HCT116 (cell line): ENCODE measurements at regions not wholly inside any gene's neighbourhood (a gene's known extent, or its start where the extent isn't known, plus 50 kb on each side); places are given as distances from the start of the nearest gene placed in this dataset.
"Not testable (repeated sequence)": the region's sequence is repeated elsewhere in the genome, so short reads cannot be mapped to it uniquely, and the experiment has no call there.

ENCODE experiments used
- ATAC-seq: fragments of 200-7000 bp; cut with Tn5 transposase; 2 replicates; pipeline ENCODE4 v1.9.1; 2020; ENCODE audit warnings: mild to moderate bottlenecking, moderate library complexity
- BruUV-seq: library from RNA; stranded (reverse); fragments of 400-500 nt; replicated peaks from 2 replicates; lab custom pipeline; 2021; lab: Mats Ljungman, UMichigan
- CTCF ChIA-PET: fragments of 300-600 bp; sonication (Branson Sonifier 250); formaldehyde crosslinking; loops from one replicate; lab custom pipeline; 2021; ENCODE audit warnings: antibody characterized with exemption; lab: Charles Lee
- POLR2A ChIA-PET: fragments of 300-600, 350-600 bp; sonication (Branson Sonifier 250); formaldehyde crosslinking; loops from one replicate; lab custom pipeline; 2021; ENCODE audit warnings: antibody characterized with exemption; lab: Charles Lee
- RAD21 ChIA-PET, 2 experiments: fragments of 300-600 bp; sonication (Branson Sonifier 250); formaldehyde crosslinking; loops; one replicate each; lab custom pipeline; 2023; ENCODE audit warnings: low total read pairs in 2 of 2; ENCODE audit not compliant: uncharacterized antibody in 2 of 2, unreplicated experiment in 2 of 2, low non-redundant PET in 1 of 2; lab: Charles Lee
- DNase-seq: peaks from one replicate; pipeline ENCODE4 v3.0.0-alpha.2; 2010; ENCODE audit warnings: low read depth, low spot score
- H2AFZ ChIP-seq: fragments of 200-600 bp; shearing (Covaris generic), sonication (generic); 2 replicates; pipeline ENCODE4 v1.6.1; 2017; ENCODE audit warnings: low read depth, mixed run types, mixed read lengths, antibody characterized with exemption, low read length; ENCODE audit not compliant: poor library complexity, severe bottlenecking
- H3K27ac ChIP-seq: 2 replicates; pipeline ENCODE4 v1.5.1; 2012; ENCODE audit warnings: low read depth, low read length
- H3K27me3 ChIP-seq: fragments of 200-600 bp; sonication (generic); 2 replicates; pipeline ENCODE4 v1.6.1; 2016; ENCODE audit warnings: mixed run types, low read length, mixed read lengths; ENCODE audit not compliant: insufficient read depth
- H3K36me3 ChIP-seq, 2 experiments: fragments of 200-500 bp in 1 of 2; fragments of 200-600 bp in 1 of 2; sonication (Bioruptor generic) in 1 of 2; sonication (generic) in 1 of 2; 2 replicates each; pipeline versions ENCODE4 v1.5.1 to v1.6.1; 2014 to 2016; ENCODE audit warnings: low read length in 2 of 2, inconsistent platforms in 1 of 2, mixed read lengths in 1 of 2, mixed run types in 1 of 2; ENCODE audit not compliant: insufficient read depth in 2 of 2, control insufficient read depth in 1 of 2
- H3K4me1 ChIP-seq, 2 experiments: fragments of 200-600 bp in 1 of 2; sonication (generic) in 1 of 2; 2 replicates each; pipeline versions ENCODE4 v1.5.1 to v1.6.1; 2012 to 2017; ENCODE audit warnings: low read length in 2 of 2, inconsistent platforms in 1 of 2, mild to moderate bottlenecking in 1 of 2, mixed read lengths in 1 of 2, mixed run types in 1 of 2, moderate library complexity in 1 of 2; ENCODE audit not compliant: insufficient read depth in 2 of 2, control insufficient read depth in 1 of 2
- H3K4me2 ChIP-seq: fragments of 200-600 bp; sonication (generic); 2 replicates; pipeline ENCODE4 v1.6.1; 2017; ENCODE audit warnings: mixed run types, low read length, mixed read lengths
- H3K4me3 ChIP-seq, 2 experiments: fragments of 200-600 bp in 1 of 2; sonication (generic) in 1 of 2; replicated peaks in 1 of 2; 2 replicates each; pipeline ENCODE4 v1.5.1; 2011 to 2016; ENCODE audit warnings: low read length in 2 of 2, control low read depth in 1 of 2, low read depth in 1 of 2, mild to moderate bottlenecking in 1 of 2, mixed read lengths in 1 of 2, mixed run types in 1 of 2
- H3K79me2 ChIP-seq: fragments of 200-600 bp; sonication (generic); 2 replicates; pipeline ENCODE4 v1.6.1; 2017; ENCODE audit warnings: mild to moderate bottlenecking, mixed run types, low read length, moderate library complexity, mixed read lengths; ENCODE audit not compliant: insufficient read depth
- H3K9ac ChIP-seq: fragments of 200-600 bp; sonication (generic); 2 replicates; pipeline ENCODE4 v1.6.1; 2016; ENCODE audit warnings: low read length, mixed read lengths
- H3K9me2 ChIP-seq: fragments of 200-600 bp; sonication (generic), shearing (Covaris generic); 2 replicates; pipeline ENCODE4 v1.6.1; 2017; ENCODE audit warnings: mixed run types, mild to moderate bottlenecking, moderate library complexity; ENCODE audit not compliant: insufficient read depth
- H3K9me3 ChIP-seq, 2 experiments: fragments of 200-500 bp in 1 of 2; fragments of 200-600 bp in 1 of 2; sonication (Bioruptor generic) in 1 of 2; sonication (generic) in 1 of 2; 2 replicates each; pipeline ENCODE4 v1.6.1; 2014 to 2017; ENCODE audit warnings: low read length in 2 of 2, mixed read lengths in 2 of 2, inconsistent platforms in 1 of 2, low read depth in 1 of 2, mild to moderate bottlenecking in 1 of 2, mixed run types in 1 of 2, moderate library complexity in 1 of 2; ENCODE audit not compliant: control insufficient read depth in 1 of 2, insufficient read depth in 1 of 2
- H4K20me1 ChIP-seq: fragments of 200-600 bp; sonication (generic), shearing (Covaris generic); 2 replicates; pipeline ENCODE4 v1.6.1; 2017; ENCODE audit warnings: mixed run types, mild to moderate bottlenecking, moderate library complexity; ENCODE audit not compliant: insufficient read depth
- CBX3 ChIP-seq: IDR thresholded peaks from 2 replicates; pipeline ENCODE4 v1.6.1; 2012; ENCODE audit warnings: low read depth
- EGR1 ChIP-seq: IDR thresholded peaks from 2 replicates; pipeline ENCODE4 v1.6.1; 2012; ENCODE audit warnings: low read depth
- ELF1 ChIP-seq: IDR thresholded peaks from 2 replicates; pipeline ENCODE4 v1.6.1; 2012; ENCODE audit warnings: low read depth, borderline replicate concordance
- EZH2 ChIP-seq: fragments of 200-600 bp; sonication (generic); IDR thresholded peaks from 2 replicates; pipeline ENCODE4 v1.6.1; 2017; ENCODE audit warnings: antibody characterized with exemption, mixed run types
- JUND ChIP-seq: IDR thresholded peaks from 2 replicates; pipeline ENCODE4 v1.6.1; 2012
- MAX ChIP-seq: IDR thresholded peaks from 2 replicates; pipeline ENCODE4 v1.6.1; 2012
- POLR2A ChIP-seq: IDR thresholded peaks from 2 replicates; pipeline ENCODE4 v1.7.0; 2011; ENCODE audit warnings: borderline replicate concordance; ENCODE audit not compliant: insufficient read depth, insufficient read length; ENCODE audit errors: extremely low read depth
- REST ChIP-seq: IDR thresholded peaks from 2 replicates; pipeline ENCODE4 v1.6.1; 2012; ENCODE audit warnings: low read depth
- SIN3A ChIP-seq: IDR thresholded peaks from 2 replicates; pipeline ENCODE4 v1.6.1; 2012; ENCODE audit warnings: low read depth
- TCF7L2 ChIP-seq: IDR thresholded peaks from 2 replicates; pipeline ENCODE4 v1.7.0; 2011; ENCODE audit warnings: borderline replicate concordance, inconsistent platforms; ENCODE audit not compliant: insufficient read depth, insufficient read length; ENCODE audit errors: extremely low read depth
- YY1 ChIP-seq: IDR thresholded peaks from 2 replicates; pipeline ENCODE4 v1.6.1; 2011; ENCODE audit warnings: low read length, low read depth, moderate library complexity, mild to moderate bottlenecking; ENCODE audit not compliant: insufficient replicate concordance; ENCODE audit errors: extremely low read depth
- ZFX ChIP-seq: fragments of 450-650 bp; IDR thresholded peaks from 2 replicates; pipeline ENCODE4 v1.6.1; 2017
- intact Hi-C: fragments of 100-400 bp; cut with micrococcal nuclease; formaldehyde crosslinking; loops from 2 replicates; pipeline ENCODE4 v1.10.0; 2022

- TF ChIP-seq REST (no peak), YY1 (no peak), EZH2 (no peak), JUND (no peak)
These were observed 1894.4 kb upstream of the LRRTM1 start (continued) for GRCh38 chr2:82198809-82199492.

GRCh38 chr2:82182270-82182669 lies 1877.7 kb upstream of the LRRTM1 start:
- H3K27ac ChIP-seq, result no peak overlapping the region
- BruUV-seq, result no TSS peak
- no peaks in the 10 kb centered on the region for H3K27me3 ChIP-seq
- H3K4me3 ChIP-seq, result no peak overlapping the region
- ChIA-PET RAD21 (no interaction called here), POLR2A (no interaction called here), CTCF (no interaction called here)
- no peaks in the 10 kb centered on the region for H4K20me1 ChIP-seq
- H3K79me2 ChIP-seq, result no peaks in the 10 kb centered on the region
- H3K9ac ChIP-seq, result no peak overlapping the region
- no peak overlapping the region for H3K4me2 ChIP-seq
- H3K9me3 ChIP-seq, result no peaks in the 10 kb centered on the region
- ATAC-seq (no peak), DNase-seq (no peak)
- H2AFZ ChIP-seq, result no peak overlapping the region
- H3K4me1 ChIP-seq, result no peaks in the 10 kb centered on the region
- TF ChIP-seq JUND (no peak), CBX3 (no peak), POLR2A (no peak), ZFX (no peak), ELF1 (no peak), TCF7L2 (no peak), SIN3A (no peak), MAX (no peak), YY1 (no peak), EGR1 (no peak)
- intact Hi-C loops, result no loop called here
- no peaks in the 10 kb centered on the region for H3K9me2 ChIP-seq
- no peaks in the 10 kb centered on the region for H3K36me3 ChIP-seq

- H3K9ac ChIP-seq, POLR2A ChIA-PET, H3K27me3 ChIP-seq, H4K20me1 ChIP-seq, ATAC-seq, RAD21 ChIA-PET, intact Hi-C loops, H3K27ac ChIP-seq, H3K9me3 ChIP-seq, CTCF ChIA-PET, H3K4me3 ChIP-seq, H2AFZ ChIP-seq, H3K9me2 ChIP-seq, H3K4me2 ChIP-seq, H3K79me2 ChIP-seq, BruUV-seq, DNase-seq, H3K4me1 ChIP-seq, H3K36me3 ChIP-seq: not testable (repeated sequence)
These were observed 1870.7 kb upstream of the LRRTM1 start for GRCh38 chr2:82175210-82175609.
